ENCODE measurements at regions not wholly inside any gene's neighbourhood (a gene's known extent, or its start where the extent isn't known, plus 50 kb on each side); places are given as distances from the start of the nearest gene placed in this dataset.

- Mint-ChIP-seq H3K4me1 (no peaks in the 10 kb centered on the region), H3K27ac (no peak overlapping the region), H3K9me3 (peaks cover 22% of the 10 kb centered on the region), H3K36me3 (ENCODE audit: low read depth) (no peaks in the 10 kb centered on the region), H3K27me3 (no peaks in the 10 kb centered on the region), H3K4me3 (no peak overlapping the region)
- ATAC-seq (replicated peaks): no peak
These were observed 581.6 kb upstream of the CDH9 start for GRCh38 chr5:27619982-27620381.

- Mint-ChIP-seq H3K4me1 (no peaks in the 10 kb centered on the region), H3K4me3 (no peak overlapping the region), H3K36me3 (ENCODE audit: low read depth) (no peaks in the 10 kb centered on the region), H3K9me3 (peaks cover 27% of the 10 kb centered on the region), H3K27ac (no peak overlapping the region), H3K27me3 (no peaks in the 10 kb centered on the region)
- no peak for ATAC-seq (replicated peaks)
These were observed 573.8 kb upstream of the CDH9 start for GRCh38 chr5:27612161-27612560.

- Mint-ChIP-seq H3K4me1 (no peaks in the 10 kb centered on the region), H3K27ac (no peak overlapping the region), H3K36me3 (ENCODE audit: low read depth) (no peaks in the 10 kb centered on the region), H3K9me3 (peaks cover 9% of the 10 kb centered on the region), H3K27me3 (no peaks in the 10 kb centered on the region), H3K4me3 (no peak overlapping the region)
- ATAC-seq (replicated peaks): no peak
These were observed 570.6 kb upstream of the CDH9 start for GRCh38 chr5:27608992-27609391.

GRCh38 chr5:27598576-27598975, 560.2 kb upstream of the CDH9 start:
- H3K4me1 Mint-ChIP-seq: no peaks in the 10 kb centered on the region
- H3K4me3 Mint-ChIP-seq: no peak overlapping the region
- no peak overlapping the region for H3K27ac Mint-ChIP-seq
- no peak for ATAC-seq (replicated peaks)
- H3K27me3 Mint-ChIP-seq: no peaks in the 10 kb centered on the region
- H3K9me3 Mint-ChIP-seq: peaks cover 10% of the 10 kb centered on the region
- no peaks in the 10 kb centered on the region for H3K36me3 Mint-ChIP-seq (ENCODE audit: low read depth)

GRCh38 chr5:27594141-27594540, 555.8 kb upstream of the CDH9 start:
- no peaks in the 10 kb centered on the region for H3K36me3 Mint-ChIP-seq (ENCODE audit: low read depth)
- H3K4me3 Mint-ChIP-seq: no peak overlapping the region
- peaks cover 11% of the 10 kb centered on the region for H3K9me3 Mint-ChIP-seq
- H3K4me1 Mint-ChIP-seq: no peaks in the 10 kb centered on the region
- no peak for ATAC-seq (replicated peaks)
- no peaks in the 10 kb centered on the region for H3K27me3 Mint-ChIP-seq
- no peak overlapping the region for H3K27ac Mint-ChIP-seq

- Mint-ChIP-seq H3K9me3 (peaks cover 11% of the 10 kb centered on the region), H3K27ac (no peak overlapping the region), H3K36me3 (ENCODE audit: low read depth) (no peaks in the 10 kb centered on the region), H3K27me3 (no peaks in the 10 kb centered on the region), H3K4me1 (no peaks in the 10 kb centered on the region), H3K4me3 (no peak overlapping the region)
- ATAC-seq (replicated peaks): no peak
These were observed 553.8 kb upstream of the CDH9 start for GRCh38 chr5:27592231-27592630.

- Mint-ChIP-seq H3K9me3 (peaks cover 5% of the 10 kb centered on the region), H3K27ac (no peak overlapping the region), H3K4me3 (no peak overlapping the region), H3K27me3 (no peaks in the 10 kb centered on the region), H3K4me1 (no peaks in the 10 kb centered on the region), H3K36me3 (ENCODE audit: low read depth) (no peaks in the 10 kb centered on the region)
- no peak for ATAC-seq (replicated peaks)
These were observed 552.1 kb upstream of the CDH9 start for GRCh38 chr5:27590503-27590902.

- Mint-ChIP-seq H3K27me3 (no peaks in the 10 kb centered on the region), H3K27ac (no peak overlapping the region), H3K4me1 (no peaks in the 10 kb centered on the region), H3K4me3 (no peak overlapping the region), H3K9me3 (peaks cover 13% of the 10 kb centered on the region), H3K36me3 (ENCODE audit: low read depth) (no peaks in the 10 kb centered on the region)
- no peak for ATAC-seq (replicated peaks)
These were observed 539.9 kb upstream of the CDH9 start for GRCh38 chr5:27578279-27578678.

GRCh38 chr5:27571681-27572080, 533.3 kb upstream of the CDH9 start:
- Mint-ChIP-seq H3K9me3 (peaks cover 4% of the 10 kb centered on the region), H3K27me3 (no peaks in the 10 kb centered on the region)

GRCh38 chr5:27568811-27569210, 530.4 kb upstream of the CDH9 start:
- no peaks in the 10 kb centered on the region for H3K36me3 Mint-ChIP-seq (ENCODE audit: low read depth)
- no peaks in the 10 kb centered on the region for H3K4me1 Mint-ChIP-seq
- no peaks in the 10 kb centered on the region for H3K27me3 Mint-ChIP-seq
- ATAC-seq (replicated peaks): no peak
- H3K9me3 Mint-ChIP-seq: no peaks in the 10 kb centered on the region
- no peak overlapping the region for H3K4me3 Mint-ChIP-seq
- no peak overlapping the region for H3K27ac Mint-ChIP-seq

More at GRCh38 chr5:27571681-27572080, 533.3 kb upstream of the CDH9 start:
- no peaks in the 10 kb centered on the region for H3K4me1 Mint-ChIP-seq
- no peak overlapping the region for H3K27ac Mint-ChIP-seq
- H3K4me3 Mint-ChIP-seq: no peak overlapping the region
- no peak for ATAC-seq (replicated peaks)
- H3K36me3 Mint-ChIP-seq (ENCODE audit: low read depth): no peaks in the 10 kb centered on the region

GRCh38 chr5:27561408-27561807, 523.0 kb upstream of the CDH9 start:
- no peak overlapping the region for H3K27ac Mint-ChIP-seq
- H3K9me3 Mint-ChIP-seq: peaks cover 3% of the 10 kb centered on the region
- no peak overlapping the region for H3K4me3 Mint-ChIP-seq
- H3K27me3 Mint-ChIP-seq: no peaks in the 10 kb centered on the region
- no peaks in the 10 kb centered on the region for H3K4me1 Mint-ChIP-seq
- no peak for ATAC-seq (replicated peaks)
- no peaks in the 10 kb centered on the region for H3K36me3 Mint-ChIP-seq (ENCODE audit: low read depth)

- Mint-ChIP-seq H3K4me3 (no peak overlapping the region), H3K27ac (no peak overlapping the region), H3K9me3 (peaks cover 3% of the 10 kb centered on the region), H3K36me3 (ENCODE audit: low read depth) (no peaks in the 10 kb centered on the region), H3K27me3 (no peaks in the 10 kb centered on the region), H3K4me1 (no peaks in the 10 kb centered on the region)
- no peak for ATAC-seq (replicated peaks)
These were observed 510.1 kb upstream of the CDH9 start for GRCh38 chr5:27548484-27548883.

GRCh38 chr5:27535031-27535557, 496.7 kb upstream of the CDH9 start:
- Mint-ChIP-seq H3K9me3 (peaks cover 8% of the 10 kb centered on the region), H3K27ac (no peak overlapping the region), H3K4me3 (no peak overlapping the region), H3K27me3 (no peaks in the 10 kb centered on the region), H3K36me3 (ENCODE audit: low read depth) (no peaks in the 10 kb centered on the region), H3K4me1 (no peaks in the 10 kb centered on the region)
- ATAC-seq (replicated peaks): no peak

GRCh38 chr5:27532305-27532704, 493.9 kb upstream of the CDH9 start:
- ATAC-seq (replicated peaks): no peak
- H3K9me3 Mint-ChIP-seq: peaks cover 6% of the 10 kb centered on the region
- no peaks in the 10 kb centered on the region for H3K4me1 Mint-ChIP-seq
- H3K27me3 Mint-ChIP-seq: no peaks in the 10 kb centered on the region
- no peak overlapping the region for H3K4me3 Mint-ChIP-seq
- no peaks in the 10 kb centered on the region for H3K36me3 Mint-ChIP-seq (ENCODE audit: low read depth)
- no peak overlapping the region for H3K27ac Mint-ChIP-seq

- Mint-ChIP-seq H3K36me3 (ENCODE audit: low read depth) (no peaks in the 10 kb centered on the region), H3K4me3 (no peak overlapping the region), H3K27me3 (no peaks in the 10 kb centered on the region), H3K27ac (no peak overlapping the region), H3K9me3 (peaks cover 15% of the 10 kb centered on the region), H3K4me1 (no peaks in the 10 kb centered on the region)
- no peak for ATAC-seq (replicated peaks)
These were observed 486.1 kb upstream of the CDH9 start for GRCh38 chr5:27524515-27524914.

GRCh38 chr5:27523629-27524028, 485.2 kb upstream of the CDH9 start:
- H3K27ac Mint-ChIP-seq: no peak overlapping the region
- no peak overlapping the region for H3K4me3 Mint-ChIP-seq
- peaks cover 19% of the 10 kb centered on the region for H3K9me3 Mint-ChIP-seq
- H3K36me3 Mint-ChIP-seq (ENCODE audit: low read depth): no peaks in the 10 kb centered on the region
- no peaks in the 10 kb centered on the region for H3K27me3 Mint-ChIP-seq
- ATAC-seq (replicated peaks): no peak
- H3K4me1 Mint-ChIP-seq: no peaks in the 10 kb centered on the region
